Astrocyte of the cerebellum (primary cell): ENCODE measurements at regions not wholly inside any gene's neighbourhood (a gene's known extent, or its start where the extent isn't known, plus 50 kb on each side); places are given as distances from the start of the nearest gene placed in this dataset.

Experiments
- DNase-seq: peaks from one replicate; pipeline ENCODE4 v3.0.0-alpha.2; 2011; ENCODE audit warnings: low read depth
- H3K4me3 ChIP-seq: 2 replicates; pipeline ENCODE4 v1.5.1; 2011; ENCODE audit warnings: mild to moderate bottlenecking, low read depth, low read length, moderate library complexity
- CTCF ChIP-seq: IDR thresholded peaks from 2 replicates; pipeline ENCODE4 v1.5.1; 2012; ENCODE audit warnings: low read length, low read depth, moderate library complexity, mild to moderate bottlenecking; ENCODE audit errors: missing control alignments
- in situ Hi-C: cut with HindIII; loops from 2 replicates; pipeline ENCODE4 v1.10.0; 2017; ENCODE audit warnings: low sequenced_read_pairs

GRCh38 chr13:31631746-31632145 is 107.6 kb upstream of the RXFP2 start:
- in situ Hi-C loops = no loop called here
- H3K4me3 ChIP-seq = no peak overlapping the region
- no peak for DNase-seq
- TF ChIP-seq CTCF = no peak

GRCh38 chr13:31638577-31638976 is 100.7 kb upstream of the RXFP2 start:
- TF ChIP-seq CTCF = no peak
- DNase-seq = peak; percentile 29

DNA sequence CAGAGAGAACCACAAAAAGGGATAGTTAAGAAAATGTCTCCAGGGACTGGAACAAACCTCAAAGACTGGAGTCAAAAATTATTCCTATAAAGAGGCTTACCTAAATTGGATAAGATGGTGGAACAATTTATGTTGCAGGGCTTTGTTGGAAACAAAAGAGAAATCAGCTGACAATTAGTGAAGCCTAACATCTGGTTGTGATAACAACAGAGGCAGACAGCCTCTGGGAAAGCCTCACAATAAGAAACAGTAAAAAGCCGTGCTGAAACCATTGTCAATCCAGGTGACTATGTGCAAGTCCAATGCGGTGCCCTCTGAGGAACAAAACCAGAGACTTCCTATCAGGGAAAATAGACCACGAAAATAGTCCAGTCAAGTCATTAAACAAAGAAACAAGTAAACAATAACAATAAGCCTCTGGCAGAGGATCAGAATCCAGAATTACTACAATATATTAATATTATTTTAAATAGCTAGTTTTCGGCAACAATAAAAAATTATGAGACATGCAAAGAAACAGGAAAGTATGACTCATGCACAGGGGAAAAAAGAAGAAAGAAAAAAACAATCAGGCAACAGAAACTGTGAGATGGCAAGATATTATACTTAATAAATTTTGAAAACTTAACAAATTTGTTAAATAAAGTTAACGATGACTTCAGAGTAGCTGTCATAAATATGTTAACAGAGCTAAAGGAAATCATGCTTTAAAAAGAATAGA is 99.7 kb upstream of the RXFP2 start:
- DNase-seq = no peak
- H3K4me3 ChIP-seq = no peak overlapping the region
- in situ Hi-C loops = no loop called here
- TF ChIP-seq CTCF = no peak

More at GRCh38 chr13:31638577-31638976, 100.7 kb upstream of the RXFP2 start:
- no peak overlapping the region for H3K4me3 ChIP-seq
- in situ Hi-C loops = no loop called here

GRCh38 chr13:31649766-31650165 is 89.6 kb upstream of the RXFP2 start:
- no peak for DNase-seq
- in situ Hi-C loops = no loop called here
- H3K4me3 ChIP-seq = no peak overlapping the region
- no peak for TF ChIP-seq CTCF

- no peak for DNase-seq
- TF ChIP-seq CTCF = no peak
- in situ Hi-C loops = no loop called here
- H3K4me3 ChIP-seq = no peak overlapping the region
Measured at GRCh38 chr13:31653730-31654129, 85.6 kb upstream of the RXFP2 start.

- TF ChIP-seq CTCF = no peak
- in situ Hi-C loops = no loop called here
Measured at GRCh38 chr13:31663880-31664585, 75.3 kb upstream of the RXFP2 start.

More at GRCh38 chr13:31663880-31664585, 75.3 kb upstream of the RXFP2 start:
- H3K4me3 ChIP-seq = no peak overlapping the region
- no peak for DNase-seq
